Muscle of leg (tissue), 3 donors: ENCODE measurements at regions not wholly inside any gene's neighbourhood (a gene's known extent, or its start where the extent isn't known, plus 50 kb on each side); places are given as distances from the start of the nearest gene placed in this dataset.

ENCODE experiments used
- DNase-seq: peaks from one replicate; pipeline ENCODE4 v3.0.0; 2013
- H3K27ac ChIP-seq: one replicate; pipeline ENCODE4 v1.5.1; 2013; ENCODE audit warnings: mild to moderate bottlenecking, low read length, control low read depth
- H3K27me3 ChIP-seq: one replicate; pipeline ENCODE4 v1.6.1; 2013; ENCODE audit warnings: low read length; ENCODE audit not compliant: control insufficient read depth, insufficient read depth
- H3K36me3 ChIP-seq: one replicate; pipeline ENCODE4 v1.6.1; 2013; ENCODE audit warnings: low read length; ENCODE audit not compliant: control insufficient read depth, insufficient read depth
- H3K4me1 ChIP-seq: one replicate; pipeline ENCODE4 v1.6.1; 2013; ENCODE audit warnings: low read length; ENCODE audit not compliant: control insufficient read depth, insufficient read depth
- H3K4me3 ChIP-seq: one replicate; pipeline ENCODE4 v1.5.1; 2013; ENCODE audit warnings: low read length, control low read depth
- H3K9me3 ChIP-seq: replicated peaks from 2 replicates; pipeline ENCODE4 v1.6.1; 2013; ENCODE audit warnings: low read depth, low read length; ENCODE audit not compliant: control insufficient read depth
- WGBS: methylation state at CpG from one replicate; pipeline ENCODE4 v1.1.5; 2013; ENCODE audit warnings: missing lambda C conversion rate; ENCODE audit not compliant: insufficient coverage; 5-methylcytosine and 5-hydroxymethylcytosine counted together

- no peak overlapping the region for H3K4me3 ChIP-seq
- no CpG with 5 or more reads among the region's 2 CpGs for WGBS
- H3K27ac ChIP-seq, result no peak overlapping the region
- no peaks in the 10 kb centered on the region for H3K9me3 ChIP-seq
- no peaks in the 10 kb centered on the region for H3K36me3 ChIP-seq
- no peak for DNase-seq
- no peaks in the 10 kb centered on the region for H3K4me1 ChIP-seq
- H3K27me3 ChIP-seq, result no peaks in the 10 kb centered on the region
These were observed 372.5 kb upstream of the GCFC2 start for GRCh38 chr2:76083248-76083647.

DNA sequence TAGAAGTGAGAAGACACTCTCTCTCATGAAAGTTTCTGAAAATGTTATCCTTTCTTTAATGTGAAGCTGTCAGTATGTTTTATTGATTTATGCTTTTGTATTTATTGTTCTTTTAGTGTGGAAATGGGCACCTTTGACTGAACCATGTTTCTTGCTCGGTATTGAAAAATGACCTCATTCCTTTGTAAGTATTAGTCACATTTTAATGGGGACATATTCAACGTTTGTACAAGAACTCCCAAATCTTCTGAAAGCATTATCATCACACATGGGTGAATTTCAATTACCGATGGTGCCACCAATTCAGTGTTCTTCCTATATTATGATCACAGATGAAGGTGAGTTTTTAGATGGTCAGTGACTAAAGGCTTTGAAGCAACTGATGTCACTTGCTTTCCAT lies 371.8 kb upstream of the GCFC2 start:
- Histone ChIP-seq H3K27me3 (no peaks in the 10 kb centered on the region), H3K4me1 (no peaks in the 10 kb centered on the region), H3K27ac (no peak overlapping the region), H3K4me3 (no peak overlapping the region), H3K9me3 (no peaks in the 10 kb centered on the region), H3K36me3 (no peaks in the 10 kb centered on the region)
- WGBS, result no CpG with 5 or more reads among the region's 3 CpGs
- no peak for DNase-seq

DNA sequence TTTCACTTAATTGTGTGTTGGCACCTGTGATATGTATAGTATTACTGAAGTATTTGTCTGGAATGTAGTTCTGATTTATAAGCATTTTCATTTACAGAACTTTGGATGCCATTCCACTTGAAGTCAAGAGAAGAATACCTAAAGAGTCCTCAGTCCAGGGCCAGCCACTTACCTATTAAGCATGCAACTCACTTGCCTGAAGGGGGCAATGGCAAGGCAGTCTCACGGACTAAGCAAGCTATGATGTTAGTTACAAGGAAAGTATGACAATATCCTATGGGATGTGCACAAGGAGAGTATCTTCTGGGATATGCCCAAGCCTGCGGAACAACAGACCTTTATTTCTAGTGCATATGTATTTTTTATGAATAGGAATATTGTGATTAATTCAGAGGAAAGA lies 369.4 kb upstream of the GCFC2 start:
- no peaks in the 10 kb centered on the region for H3K9me3 ChIP-seq
- H3K27me3 ChIP-seq, result no peaks in the 10 kb centered on the region
- H3K4me3 ChIP-seq, result no peak overlapping the region
- no peaks in the 10 kb centered on the region for H3K4me1 ChIP-seq
- WGBS, result 50% methylated on average over 1 of the region's 2 CpGs
- no peak overlapping the region for H3K27ac ChIP-seq
- H3K36me3 ChIP-seq, result no peaks in the 10 kb centered on the region
- DNase-seq, result no peak

- Histone ChIP-seq H3K9me3 (no peaks in the 10 kb centered on the region), H3K27ac (no peak overlapping the region), H3K4me3 (no peak overlapping the region), H3K4me1 (no peaks in the 10 kb centered on the region), H3K27me3 (no peaks in the 10 kb centered on the region), H3K36me3 (no peaks in the 10 kb centered on the region)
- no peak for DNase-seq
- WGBS, result no CpG with 5 or more reads among the region's 1 CpG
These were observed 364.4 kb upstream of the GCFC2 start for GRCh38 chr2:76075126-76075525.

- Histone ChIP-seq H3K4me3 (no peak overlapping the region), H3K27ac (no peak overlapping the region), H3K4me1 (no peaks in the 10 kb centered on the region), H3K9me3 (no peaks in the 10 kb centered on the region), H3K36me3 (no peaks in the 10 kb centered on the region), H3K27me3 (no peaks in the 10 kb centered on the region)
- DNase-seq, result no peak
- 80% methylated on average over 1 of the region's 3 CpGs for WGBS
These were observed 363.4 kb upstream of the GCFC2 start for GRCh38 chr2:76073992-76074604.

GRCh38 chr2:76050196-76050595 lies 339.5 kb upstream of the GCFC2 start:
- Histone ChIP-seq H3K36me3 (no peaks in the 10 kb centered on the region), H3K27me3 (no peaks in the 10 kb centered on the region), H3K27ac (no peak overlapping the region), H3K9me3 (peaks cover 6% of the 10 kb centered on the region), H3K4me1 (no peaks in the 10 kb centered on the region), H3K4me3 (no peak overlapping the region)
- no peak for DNase-seq
- WGBS, result no CpG with 5 or more reads among the region's 1 CpG

- H3K36me3 ChIP-seq, result no peaks in the 10 kb centered on the region
- no peaks in the 10 kb centered on the region for H3K9me3 ChIP-seq
- no peak for DNase-seq
- H3K4me3 ChIP-seq, result no peak overlapping the region
- no CpG with 5 or more reads among the region's 2 CpGs for WGBS
- no peaks in the 10 kb centered on the region for H3K27me3 ChIP-seq
- no peak overlapping the region for H3K27ac ChIP-seq
- no peaks in the 10 kb centered on the region for H3K4me1 ChIP-seq
These were observed 334.0 kb upstream of the GCFC2 start for GRCh38 chr2:76044701-76045100.

GRCh38 chr2:76039505-76039904 lies 328.8 kb upstream of the GCFC2 start:
- Histone ChIP-seq H3K27me3 (no peaks in the 10 kb centered on the region), H3K4me3 (no peak overlapping the region), H3K4me1 (no peaks in the 10 kb centered on the region), H3K9me3 (no peaks in the 10 kb centered on the region), H3K36me3 (no peaks in the 10 kb centered on the region), H3K27ac (no peak overlapping the region)
- no peak for DNase-seq

DNA sequence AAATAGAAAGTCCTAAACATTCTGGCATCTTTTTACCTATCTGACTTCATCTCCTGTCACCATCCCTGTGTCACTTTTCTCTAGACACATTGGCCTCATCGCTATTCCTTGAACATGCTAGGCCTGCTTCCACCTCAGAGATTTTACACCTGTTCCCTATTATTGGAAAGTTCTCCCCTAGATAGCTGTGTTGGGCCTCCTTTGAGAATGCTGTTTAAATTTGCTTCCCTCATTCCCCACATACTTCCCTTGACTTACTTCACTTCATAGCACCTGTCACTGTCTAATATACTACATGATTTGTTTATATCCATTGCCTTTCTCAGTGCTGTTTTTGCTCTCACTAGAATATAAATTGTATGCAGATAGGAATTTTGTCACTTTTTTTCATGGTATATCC lies 317.0 kb upstream of the GCFC2 start:
- Histone ChIP-seq H3K27ac (no peak overlapping the region), H3K36me3 (no peaks in the 10 kb centered on the region), H3K9me3 (peaks cover 10% of the 10 kb centered on the region), H3K27me3 (no peaks in the 10 kb centered on the region), H3K4me1 (no peaks in the 10 kb centered on the region), H3K4me3 (no peak overlapping the region)
- peak; percentile 45 for DNase-seq
- 29% methylated on average over 1 of the region's 1 CpG for WGBS

- Histone ChIP-seq H3K9me3 (no peaks in the 10 kb centered on the region), H3K4me3 (no peak overlapping the region), H3K27ac (peak overlapping the region; percentile 42), H3K4me1 (no peaks in the 10 kb centered on the region), H3K36me3 (no peaks in the 10 kb centered on the region), H3K27me3 (no peaks in the 10 kb centered on the region)
- DNase-seq, result peak; percentile 70
- WGBS, result 0% methylated on average over 1 of the region's 2 CpGs
These were observed 308.4 kb upstream of the GCFC2 start for GRCh38 chr2:76019128-76019527.

GRCh38 chr2:76009484-76009883 lies 298.8 kb upstream of the GCFC2 start:
- Histone ChIP-seq H3K36me3 (no peaks in the 10 kb centered on the region), H3K27me3 (no peaks in the 10 kb centered on the region), H3K27ac (no peak overlapping the region), H3K9me3 (no peaks in the 10 kb centered on the region), H3K4me1 (no peaks in the 10 kb centered on the region), H3K4me3 (no peak overlapping the region)
- DNase-seq, result no peak
- 60% methylated on average over 2 of the region's 2 CpGs for WGBS
